ENCODE measurements at regions not wholly inside any gene's neighbourhood (a gene's known extent, or its start where the extent isn't known, plus 50 kb on each side); places are given as distances from the start of the nearest gene placed in this dataset.

GRCh38 chr9:106708475-106709146 lies 154.4 kb upstream of the ZNF462 start:
- no peak for TF ChIP-seq EZH2phosphoT487 (IDR thresholded peaks at IDR 0.05; ENCODE audit: borderline replicate concordance)
- TF ChIP-seq CTCF (conservative IDR thresholded peaks at IDR 0.05; ENCODE audit: low read length) = no peak

Measured in Loucy (cell line).